ENCODE measurements at regions not wholly inside any gene's neighbourhood (a gene's known extent, or its start where the extent isn't known, plus 50 kb on each side); places are given as distances from the start of the nearest gene placed in this dataset.

- no peaks in the 10 kb centered on the region for H3K36me3 ChIP-seq (ENCODE audit: low read depth)
- H3K27ac ChIP-seq = no peak overlapping the region
- TF ChIP-seq EZH2phosphoT487 (IDR thresholded peaks at IDR 0.05; ENCODE audit: insufficient read depth, low read depth) (no peak), EZH2 (IDR thresholded peaks at IDR 0.05; ENCODE audit: insufficient read depth, poor library complexity, severe bottlenecking) (no peak)
- no peak overlapping the region for H3K4me3 ChIP-seq
- H2AFZ ChIP-seq = no peak overlapping the region
- no peaks in the 10 kb centered on the region for H3K79me2 ChIP-seq (ENCODE audit: insufficient read depth)
- H3K9ac ChIP-seq = no peak overlapping the region
- H4K20me1 ChIP-seq (ENCODE audit: insufficient read depth) = no peaks in the 10 kb centered on the region
- H3K9me2 ChIP-seq (ENCODE audit: insufficient read depth) = no peaks in the 10 kb centered on the region
- no peak overlapping the region for H3K4me2 ChIP-seq (ENCODE audit: unreplicated experiment)
- no peaks in the 10 kb centered on the region for H3K27me3 ChIP-seq (replicated peaks; ENCODE audit: insufficient read depth)
- in situ Hi-C loops (cut with MboI) = no loop called here
- 49 to 54% methylated on average over 5 of the region's 5 CpGs for WGBS, 2 experiments (ENCODE audit: low coverage in 1 of 2, low lambda C conversion rate in 2 of 2, missing lambda C conversion rate in 2 of 2)
- no peaks in the 10 kb centered on the region for H3K4me1 ChIP-seq (ENCODE audit: insufficient read depth)
- DNase-seq = no peak
- H3K9me3 ChIP-seq (ENCODE audit: low read depth) = no peaks in the 10 kb centered on the region
- no peaks in the 10 kb centered on the region for H3F3A ChIP-seq (ENCODE audit: insufficient read depth)
Observed at GRCh38 chr4:165666836-165667235, 206.2 kb upstream of the TLL1 start.

- WGBS, 2 experiments (ENCODE audit: low coverage in 1 of 2, low lambda C conversion rate in 2 of 2, missing lambda C conversion rate in 2 of 2) = 49 to 66% methylated on average over 1 of the region's 1 CpG
- Histone ChIP-seq H3K27ac (no peak overlapping the region), H4K20me1 (ENCODE audit: insufficient read depth) (no peaks in the 10 kb centered on the region), H3F3A (ENCODE audit: insufficient read depth) (no peaks in the 10 kb centered on the region), H3K27me3 (replicated peaks; ENCODE audit: insufficient read depth) (no peaks in the 10 kb centered on the region), H3K79me2 (ENCODE audit: insufficient read depth) (no peaks in the 10 kb centered on the region), H3K9ac (no peak overlapping the region), H3K4me1 (ENCODE audit: insufficient read depth) (no peaks in the 10 kb centered on the region), H3K9me3 (ENCODE audit: low read depth) (no peaks in the 10 kb centered on the region), H2AFZ (no peak overlapping the region), H3K36me3 (ENCODE audit: low read depth) (no peaks in the 10 kb centered on the region), H3K4me3 (no peak overlapping the region), H3K9me2 (ENCODE audit: insufficient read depth) (no peaks in the 10 kb centered on the region), H3K4me2 (ENCODE audit: unreplicated experiment) (no peak overlapping the region)
- no peak for DNase-seq
- in situ Hi-C loops (cut with MboI) = no loop called here
- TF ChIP-seq EZH2 (IDR thresholded peaks at IDR 0.05; ENCODE audit: insufficient read depth, poor library complexity, severe bottlenecking) (no peak), EZH2phosphoT487 (IDR thresholded peaks at IDR 0.05; ENCODE audit: insufficient read depth, low read depth) (no peak)
Observed at GRCh38 chr4:165667969-165668368, 205.1 kb upstream of the TLL1 start.

GRCh38 chr4:165668694-165669093 is 204.3 kb upstream of the TLL1 start:
- H2AFZ ChIP-seq = no peak overlapping the region
- 8 to 17% methylated on average over 2 of the region's 2 CpGs for WGBS, 2 experiments (ENCODE audit: low coverage in 1 of 2, low lambda C conversion rate in 2 of 2, missing lambda C conversion rate in 2 of 2)
- H3K9me2 ChIP-seq (ENCODE audit: insufficient read depth) = no peaks in the 10 kb centered on the region
- no peaks in the 10 kb centered on the region for H3K4me1 ChIP-seq (ENCODE audit: insufficient read depth)
- TF ChIP-seq EZH2 (IDR thresholded peaks at IDR 0.05; ENCODE audit: insufficient read depth, poor library complexity, severe bottlenecking) (no peak), EZH2phosphoT487 (IDR thresholded peaks at IDR 0.05; ENCODE audit: insufficient read depth, low read depth) (no peak)
- no peak overlapping the region for H3K9ac ChIP-seq
- H4K20me1 ChIP-seq (ENCODE audit: insufficient read depth) = no peaks in the 10 kb centered on the region
- H3F3A ChIP-seq (ENCODE audit: insufficient read depth) = no peaks in the 10 kb centered on the region
- no peak overlapping the region for H3K4me2 ChIP-seq (ENCODE audit: unreplicated experiment)
- H3K27ac ChIP-seq = no peak overlapping the region
- H3K4me3 ChIP-seq = no peak overlapping the region
- DNase-seq = no peak
- H3K9me3 ChIP-seq (ENCODE audit: low read depth) = no peaks in the 10 kb centered on the region
- no peaks in the 10 kb centered on the region for H3K36me3 ChIP-seq (ENCODE audit: low read depth)
- no peaks in the 10 kb centered on the region for H3K27me3 ChIP-seq (replicated peaks; ENCODE audit: insufficient read depth)
- in situ Hi-C loops (cut with MboI) = no loop called here
- H3K79me2 ChIP-seq (ENCODE audit: insufficient read depth) = no peaks in the 10 kb centered on the region

GRCh38 chr4:165677081-165677480 is 196.0 kb upstream of the TLL1 start:
- TF ChIP-seq EZH2 (IDR thresholded peaks at IDR 0.05; ENCODE audit: insufficient read depth, poor library complexity, severe bottlenecking) = no peak
- no peak for TF ChIP-seq EZH2phosphoT487 (IDR thresholded peaks at IDR 0.05; ENCODE audit: insufficient read depth, low read depth)
- Histone ChIP-seq H3K27ac (no peak overlapping the region), H4K20me1 (ENCODE audit: insufficient read depth) (no peaks in the 10 kb centered on the region), H3K27me3 (replicated peaks; ENCODE audit: insufficient read depth) (no peaks in the 10 kb centered on the region), H3K36me3 (ENCODE audit: low read depth) (no peaks in the 10 kb centered on the region), H3K9ac (no peak overlapping the region), H3K4me2 (ENCODE audit: unreplicated experiment) (no peak overlapping the region), H2AFZ (no peak overlapping the region), H3K9me3 (ENCODE audit: low read depth) (no peaks in the 10 kb centered on the region), H3F3A (ENCODE audit: insufficient read depth) (no peaks in the 10 kb centered on the region), H3K9me2 (ENCODE audit: insufficient read depth) (no peaks in the 10 kb centered on the region), H3K79me2 (ENCODE audit: insufficient read depth) (no peaks in the 10 kb centered on the region), H3K4me3 (no peak overlapping the region), H3K4me1 (ENCODE audit: insufficient read depth) (no peaks in the 10 kb centered on the region)
- DNase-seq = no peak
- in situ Hi-C loops (cut with MboI) = no loop called here
- WGBS, 2 experiments (ENCODE audit: low coverage in 1 of 2, low lambda C conversion rate in 2 of 2, missing lambda C conversion rate in 2 of 2) = 55 to 58% methylated on average over 8 of the region's 8 CpGs
